Endothelial cell of umbilical vein (primary cell): ENCODE measurements at regions not wholly inside any gene's neighbourhood (a gene's known extent, or its start where the extent isn't known, plus 50 kb on each side); places are given as distances from the start of the nearest gene placed in this dataset.

Source experiments
- FOS ChIP-seq: IDR thresholded peaks from 2 replicates; pipeline ENCODE4 v1.6.1; 2011; ENCODE audit warnings: mild to moderate bottlenecking, low read length, moderate library complexity, borderline replicate concordance; ENCODE audit not compliant: insufficient read depth
- MYC ChIP-seq: IDR thresholded peaks from one replicate; pipeline ENCODE4 v1.6.1; 2011; ENCODE audit warnings: mild to moderate bottlenecking, low read depth, low read length
- POLR2A ChIP-seq: IDR thresholded peaks from 2 replicates; pipeline ENCODE4 v1.6.1; 2012; ENCODE audit warnings: low read depth, mild to moderate bottlenecking, control low read depth, low read length
- TF ChIP-seq, protein P1 (sequence below), 2 donors: IDR thresholded peaks; 1 replicate in 1 of 2; 2 replicates in 1 of 2; pipeline ENCODE4 v1.5.1; 2011; ENCODE audit warnings: low read length in 2 of 2, mild to moderate bottlenecking in 2 of 2, moderate library complexity in 2 of 2, control low read depth in 1 of 2, inconsistent platforms in 1 of 2, low read depth in 1 of 2; ENCODE audit not compliant: insufficient read depth in 1 of 2; ENCODE audit errors: extremely low read depth in 1 of 2

DNA sequence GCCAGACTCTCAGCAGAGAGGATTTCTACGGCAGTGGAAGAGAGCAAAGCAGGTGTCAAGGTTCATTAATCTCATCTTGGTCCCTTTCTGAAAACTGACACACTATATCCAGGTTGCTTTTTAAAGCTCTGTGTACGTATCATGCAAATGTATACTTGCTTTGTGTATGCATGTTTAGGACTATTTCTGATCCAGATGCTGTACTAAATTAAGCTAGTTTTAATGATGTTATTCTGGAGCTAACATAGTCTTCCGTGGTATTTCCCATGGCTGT, 59.2 kb upstream of the SNX9 start:
- TF ChIP-seq, protein P1, sequence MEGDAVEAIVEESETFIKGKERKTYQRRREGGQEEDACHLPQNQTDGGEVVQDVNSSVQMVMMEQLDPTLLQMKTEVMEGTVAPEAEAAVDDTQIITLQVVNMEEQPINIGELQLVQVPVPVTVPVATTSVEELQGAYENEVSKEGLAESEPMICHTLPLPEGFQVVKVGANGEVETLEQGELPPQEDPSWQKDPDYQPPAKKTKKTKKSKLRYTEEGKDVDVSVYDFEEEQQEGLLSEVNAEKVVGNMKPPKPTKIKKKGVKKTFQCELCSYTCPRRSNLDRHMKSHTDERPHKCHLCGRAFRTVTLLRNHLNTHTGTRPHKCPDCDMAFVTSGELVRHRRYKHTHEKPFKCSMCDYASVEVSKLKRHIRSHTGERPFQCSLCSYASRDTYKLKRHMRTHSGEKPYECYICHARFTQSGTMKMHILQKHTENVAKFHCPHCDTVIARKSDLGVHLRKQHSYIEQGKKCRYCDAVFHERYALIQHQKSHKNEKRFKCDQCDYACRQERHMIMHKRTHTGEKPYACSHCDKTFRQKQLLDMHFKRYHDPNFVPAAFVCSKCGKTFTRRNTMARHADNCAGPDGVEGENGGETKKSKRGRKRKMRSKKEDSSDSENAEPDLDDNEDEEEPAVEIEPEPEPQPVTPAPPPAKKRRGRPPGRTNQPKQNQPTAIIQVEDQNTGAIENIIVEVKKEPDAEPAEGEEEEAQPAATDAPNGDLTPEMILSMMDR (IDR thresholded peaks at IDR 0.05; ENCODE audit: extremely low read depth in 1 of 2, insufficient read depth in 1 of 2, low read depth in 1 of 2, low read length in 2 of 2), result no peak
- TF ChIP-seq POLR2A (no peak), FOS (no peak), MYC (no peak)
